ENCODE measurements at regions not wholly inside any gene's neighbourhood (a gene's known extent, or its start where the extent isn't known, plus 50 kb on each side); places are given as distances from the start of the nearest gene placed in this dataset.

DNA sequence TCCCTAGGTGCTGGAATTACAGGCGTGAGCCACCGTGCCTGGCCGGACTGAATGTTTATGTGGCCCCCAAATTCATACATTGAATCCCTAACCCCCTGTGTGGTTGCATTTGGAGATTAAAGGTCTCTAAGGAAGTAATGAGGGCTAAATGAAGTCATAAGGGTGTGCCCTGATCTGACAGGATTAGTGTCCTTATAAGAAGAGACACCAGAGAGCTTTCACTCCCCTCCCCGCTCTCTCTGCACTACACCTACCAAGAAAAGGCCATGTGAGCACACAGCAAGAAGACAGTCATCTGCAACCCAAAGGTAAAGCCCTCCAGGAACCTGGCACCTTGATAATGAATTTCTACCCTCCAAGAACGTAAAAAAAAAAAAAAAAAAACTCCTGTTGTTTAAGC, 212.1 kb upstream of the CAND1 start:
- H3K27ac Mint-ChIP-seq (ENCODE audit: unreplicated experiment), result no peak overlapping the region
- no peak overlapping the region for H3K4me3 Mint-ChIP-seq (ENCODE audit: unreplicated experiment)
- H3K27me3 Mint-ChIP-seq (ENCODE audit: unreplicated experiment), result no peaks in the 10 kb centered on the region
- H3K36me3 Mint-ChIP-seq (ENCODE audit: unreplicated experiment), result no peaks in the 10 kb centered on the region
- TF ChIP-seq, protein P1, sequence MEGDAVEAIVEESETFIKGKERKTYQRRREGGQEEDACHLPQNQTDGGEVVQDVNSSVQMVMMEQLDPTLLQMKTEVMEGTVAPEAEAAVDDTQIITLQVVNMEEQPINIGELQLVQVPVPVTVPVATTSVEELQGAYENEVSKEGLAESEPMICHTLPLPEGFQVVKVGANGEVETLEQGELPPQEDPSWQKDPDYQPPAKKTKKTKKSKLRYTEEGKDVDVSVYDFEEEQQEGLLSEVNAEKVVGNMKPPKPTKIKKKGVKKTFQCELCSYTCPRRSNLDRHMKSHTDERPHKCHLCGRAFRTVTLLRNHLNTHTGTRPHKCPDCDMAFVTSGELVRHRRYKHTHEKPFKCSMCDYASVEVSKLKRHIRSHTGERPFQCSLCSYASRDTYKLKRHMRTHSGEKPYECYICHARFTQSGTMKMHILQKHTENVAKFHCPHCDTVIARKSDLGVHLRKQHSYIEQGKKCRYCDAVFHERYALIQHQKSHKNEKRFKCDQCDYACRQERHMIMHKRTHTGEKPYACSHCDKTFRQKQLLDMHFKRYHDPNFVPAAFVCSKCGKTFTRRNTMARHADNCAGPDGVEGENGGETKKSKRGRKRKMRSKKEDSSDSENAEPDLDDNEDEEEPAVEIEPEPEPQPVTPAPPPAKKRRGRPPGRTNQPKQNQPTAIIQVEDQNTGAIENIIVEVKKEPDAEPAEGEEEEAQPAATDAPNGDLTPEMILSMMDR (IDR thresholded peaks at IDR 0.05; ENCODE audit: partially characterized antibody, unreplicated experiment), result no peak
- DNase-seq, result no peak
- no peaks in the 10 kb centered on the region for H3K9me3 Mint-ChIP-seq (ENCODE audit: unreplicated experiment)
- H3K4me1 Mint-ChIP-seq (ENCODE audit: low read depth, unreplicated experiment), result no peaks in the 10 kb centered on the region

DNA sequence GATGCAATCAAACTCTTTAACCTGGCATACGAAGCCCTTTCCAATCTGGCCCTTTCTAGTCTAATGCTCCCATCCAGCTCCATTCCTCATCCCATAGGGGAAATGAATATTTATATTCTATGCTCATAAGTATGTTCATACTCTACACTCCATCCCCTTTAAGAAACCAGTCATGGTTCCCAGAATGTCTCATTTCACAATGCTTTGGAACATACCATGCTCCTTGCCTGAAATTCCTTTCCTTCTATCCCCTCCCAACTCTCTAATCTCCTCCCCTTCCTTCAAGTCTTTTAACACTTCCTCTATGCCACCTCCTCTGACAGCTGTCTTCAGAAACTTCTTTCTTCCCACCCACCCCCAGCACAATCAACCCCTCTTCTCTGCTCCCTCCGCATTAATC, 207.0 kb upstream of the CAND1 start:
- no peak for DNase-seq
- H3K4me1 Mint-ChIP-seq (ENCODE audit: low read depth, unreplicated experiment), result no peaks in the 10 kb centered on the region
- H3K27me3 Mint-ChIP-seq (ENCODE audit: unreplicated experiment), result no peaks in the 10 kb centered on the region
- no peaks in the 10 kb centered on the region for H3K9me3 Mint-ChIP-seq (ENCODE audit: unreplicated experiment)
- no peaks in the 10 kb centered on the region for H3K36me3 Mint-ChIP-seq (ENCODE audit: unreplicated experiment)
- TF ChIP-seq, protein P1 (IDR thresholded peaks at IDR 0.05; ENCODE audit: partially characterized antibody, unreplicated experiment), result no peak
- no peak overlapping the region for H3K4me3 Mint-ChIP-seq (ENCODE audit: unreplicated experiment)
- no peak overlapping the region for H3K27ac Mint-ChIP-seq (ENCODE audit: unreplicated experiment)

DNA sequence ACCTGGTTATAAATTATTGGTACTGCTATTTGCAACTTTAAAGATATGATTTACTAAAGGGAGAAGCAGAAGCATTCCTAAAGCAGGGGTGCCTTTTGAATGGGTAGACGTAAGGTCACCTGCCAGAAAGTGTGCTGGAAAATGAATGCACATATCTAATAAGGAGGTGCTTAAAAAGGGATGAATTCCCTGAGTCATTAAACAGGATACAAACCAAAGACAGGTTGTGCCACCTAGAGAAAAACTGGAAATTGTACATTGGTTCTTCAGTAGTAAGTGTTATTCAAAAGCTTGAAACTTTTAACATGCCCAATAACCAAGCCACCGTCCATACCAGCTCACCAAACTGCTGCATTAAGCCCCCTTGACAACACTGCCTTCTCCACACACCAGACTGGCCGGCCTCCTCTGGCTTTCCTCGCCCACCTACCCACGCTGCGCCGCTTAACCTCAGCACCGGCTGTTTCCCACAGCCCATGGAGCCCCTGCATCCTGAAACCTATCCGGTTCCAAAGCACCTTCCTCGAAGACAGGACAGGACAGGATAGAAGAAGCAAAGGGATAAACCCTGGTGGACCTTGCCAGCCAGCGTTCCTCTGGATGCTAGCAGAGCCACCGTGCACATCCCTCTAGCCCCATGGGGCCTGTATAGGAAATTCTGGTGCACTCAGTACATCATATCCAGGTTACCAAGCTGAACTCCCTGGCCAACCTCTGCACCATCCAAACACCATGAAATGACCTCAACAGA, 201.5 kb upstream of the CAND1 start:
- Mint-ChIP-seq H3K4me1 (ENCODE audit: low read depth, unreplicated experiment) (peaks cover 13% of the 10 kb centered on the region), H3K36me3 (ENCODE audit: unreplicated experiment) (no peaks in the 10 kb centered on the region), H3K27ac (ENCODE audit: unreplicated experiment) (no peak overlapping the region), H3K4me3 (ENCODE audit: unreplicated experiment) (peak overlapping the region; percentile 87), H3K27me3 (ENCODE audit: unreplicated experiment) (peaks cover 8% of the 10 kb centered on the region), H3K9me3 (ENCODE audit: unreplicated experiment) (peaks cover 10% of the 10 kb centered on the region)
- DNase-seq, result peak; percentile 17
- TF ChIP-seq, protein P1 (IDR thresholded peaks at IDR 0.05; ENCODE audit: partially characterized antibody, unreplicated experiment), result no peak

DNA sequence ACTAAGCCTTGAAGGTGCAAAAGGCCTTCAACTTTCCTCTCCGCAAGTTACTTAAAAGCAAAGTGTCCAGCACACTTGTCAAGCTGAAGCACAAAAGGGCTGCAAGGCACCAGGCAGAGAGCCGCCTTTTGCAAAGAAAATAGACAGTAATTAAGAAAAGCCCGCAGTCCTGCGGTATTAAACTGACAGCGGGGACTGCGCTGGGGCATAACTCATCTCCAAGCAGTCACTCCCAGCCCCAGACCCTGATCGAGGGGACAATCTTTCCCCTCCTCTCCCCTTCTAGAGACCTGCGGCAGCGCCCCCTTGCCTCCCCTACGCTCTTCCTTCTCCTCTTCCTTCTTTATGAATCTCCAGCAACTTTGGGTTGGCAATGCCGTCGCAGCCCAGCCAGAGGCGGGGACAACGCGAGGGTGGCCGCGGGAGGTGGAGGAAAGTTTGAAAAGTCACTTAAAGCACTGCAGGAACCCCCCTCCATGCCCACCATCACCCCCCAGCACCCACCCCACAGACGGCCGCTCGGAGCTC, 200.9 kb upstream of the CAND1 start:
- Mint-ChIP-seq H3K4me3 (ENCODE audit: unreplicated experiment) (peak overlapping the region; percentile 87), H3K27ac (ENCODE audit: unreplicated experiment) (no peak overlapping the region), H3K27me3 (ENCODE audit: unreplicated experiment) (peaks cover 8% of the 10 kb centered on the region), H3K36me3 (ENCODE audit: unreplicated experiment) (no peaks in the 10 kb centered on the region), H3K4me1 (ENCODE audit: low read depth, unreplicated experiment) (peaks cover 13% of the 10 kb centered on the region), H3K9me3 (ENCODE audit: unreplicated experiment) (peaks cover 10% of the 10 kb centered on the region)
- TF ChIP-seq, protein P1 (IDR thresholded peaks at IDR 0.05; ENCODE audit: partially characterized antibody, unreplicated experiment), result no peak
- DNase-seq, result peak; percentile 25

DNA sequence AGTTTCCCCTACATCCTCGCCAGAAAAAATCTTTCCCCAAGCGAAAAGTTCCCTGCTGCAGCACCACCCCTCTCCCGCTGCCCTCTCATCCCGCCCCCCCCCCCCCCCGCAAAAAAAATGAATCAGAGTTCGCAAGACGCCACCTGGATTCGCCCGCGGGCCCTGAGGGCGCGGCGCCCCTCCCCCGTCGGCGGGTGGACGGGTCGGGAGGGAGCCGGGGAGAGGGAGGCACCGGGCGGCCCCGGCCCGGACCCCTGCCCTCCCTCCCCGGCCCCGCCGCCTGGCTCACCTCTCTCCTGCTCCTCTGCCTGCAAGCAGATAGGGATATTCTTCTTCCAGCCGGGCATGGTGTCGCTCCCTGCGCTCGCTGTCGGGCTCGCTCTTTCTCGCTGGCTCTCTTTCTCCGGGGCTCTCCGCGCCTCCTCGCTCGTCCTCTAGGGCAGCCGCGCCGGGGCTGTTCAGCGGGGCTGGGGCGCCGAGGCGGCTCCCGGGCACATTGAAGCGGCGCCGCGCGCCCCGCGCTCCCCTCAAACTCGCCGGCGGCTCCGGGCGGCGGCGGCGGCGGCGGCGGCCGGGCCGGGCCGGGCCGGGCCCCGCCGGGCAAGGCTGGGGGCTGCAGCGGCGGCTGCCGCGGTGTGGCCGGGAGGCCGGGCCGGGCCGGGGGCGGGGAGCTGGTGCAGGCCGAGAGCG, 200.3 kb upstream of the CAND1 start:
- H3K4me1 Mint-ChIP-seq (ENCODE audit: low read depth, unreplicated experiment), result peaks cover 13% of the 10 kb centered on the region
- H3K27ac Mint-ChIP-seq (ENCODE audit: unreplicated experiment), result no peak overlapping the region
- TF ChIP-seq, protein P1 (IDR thresholded peaks at IDR 0.05; ENCODE audit: partially characterized antibody, unreplicated experiment), result no peak
- peaks cover 8% of the 10 kb centered on the region for H3K27me3 Mint-ChIP-seq (ENCODE audit: unreplicated experiment)
- peak; percentile 70 for DNase-seq
- H3K4me3 Mint-ChIP-seq (ENCODE audit: unreplicated experiment), result peak overlapping the region; percentile 92
- no peaks in the 10 kb centered on the region for H3K36me3 Mint-ChIP-seq (ENCODE audit: unreplicated experiment)
- peaks cover 10% of the 10 kb centered on the region for H3K9me3 Mint-ChIP-seq (ENCODE audit: unreplicated experiment)
